ENCODE measurements at regions not wholly inside any gene's neighbourhood (a gene's known extent, or its start where the extent isn't known, plus 50 kb on each side); places are given as distances from the start of the nearest gene placed in this dataset.

- Histone ChIP-seq H2BK5ac (ENCODE audit: low read depth, low read length) (no peak overlapping the region), H3K4ac (replicated peaks; ENCODE audit: insufficient read length, low read depth, low read length) (no peak overlapping the region), H3K27ac (ENCODE audit: low read depth, low read length) (no peak overlapping the region), H4K8ac (ENCODE audit: extremely low read depth, insufficient read depth, low read length) (no peak overlapping the region), H3K27me3 (replicated peaks in 1 of 4; ENCODE audit: control insufficient read depth in 3 of 4, extremely low read depth in 1 of 4, insufficient read depth in 3 of 4, low read length in 3 of 4) (peaks cover 53 to 66% (median 59%) of the 10 kb centered on the region in 4 experiments), H4K91ac (replicated peaks; ENCODE audit: insufficient read length, low read length) (no peak overlapping the region), H3K23ac (ENCODE audit: insufficient read length) (no peak overlapping the region), H2BK12ac (ENCODE audit: low read depth, low read length) (no peak overlapping the region), H2AFZ (ENCODE audit: low read length) (no peak overlapping the region), H2AK5ac (ENCODE audit: low read depth, low read length) (no peak overlapping the region), H2BK20ac (ENCODE audit: low read length) (no peak overlapping the region), H3K56ac (replicated peaks; ENCODE audit: insufficient read length, low read depth, low read length) (no peak overlapping the region), H4K20me1 (replicated peaks in 1 of 2; ENCODE audit: control insufficient read depth in 1 of 2, insufficient read depth in 2 of 2, low read length in 2 of 2) (peaks cover 3 to 15% of the 10 kb centered on the region in 2 experiments), H3K4me3 (ENCODE audit: extremely low read depth in 1 of 4, insufficient read depth in 2 of 4, low read depth in 3 of 4, low read length in 4 of 4) (peak overlapping the region; percentile 25 to 61 (median 40)), H3K9me3 (ENCODE audit: insufficient read depth in 2 of 2, low read depth in 1 of 2, low read length in 1 of 2) (peaks cover 0 to 2% of the 10 kb centered on the region in 2 experiments; a peak in 1 of 4 replicates), H3K14ac (ENCODE audit: insufficient read length) (no peak overlapping the region), H3K4me2 (ENCODE audit: insufficient read depth in 1 of 2, low read depth in 2 of 2, low read length in 2 of 2) (peak overlapping the region; percentile 74 to 75), H3K4me1 (replicated peaks in 1 of 4; ENCODE audit: control insufficient read depth in 3 of 4, insufficient read depth in 4 of 4, low read length in 3 of 4) (peaks cover 8 to 25% (median 14%) of the 10 kb centered on the region in 4 experiments), H2BK120ac (replicated peaks; ENCODE audit: low read depth, low read length) (no peak overlapping the region), H3K79me1 (ENCODE audit: low read depth, low read length) (no peaks in the 10 kb centered on the region), H3K9ac (replicated peaks in 1 of 4; ENCODE audit: extremely low read depth in 1 of 4, low read depth in 3 of 4, low read length in 3 of 4) (no peak overlapping the region), H3K23me2 (ENCODE audit: low read depth, low read length) (peaks cover 8% of the 10 kb centered on the region; the same call in 1 of the 2 replicates), H3K18ac (ENCODE audit: extremely low read depth, low read length) (no peak overlapping the region; the same call in 1 of the 2 replicates), H3K79me2 (ENCODE audit: control insufficient read depth in 1 of 2, insufficient read depth in 2 of 2, low read length in 2 of 2) (no peaks in the 10 kb centered on the region), H3K36me3 (ENCODE audit: control insufficient read depth in 2 of 4, insufficient read depth in 4 of 4, low read length in 3 of 4) (peaks cover 0 to 7% (median 0%) of the 10 kb centered on the region in 4 experiments; a peak in 1 of 8 replicates), H4K5ac (ENCODE audit: insufficient read length, low read depth, low read length) (no peak overlapping the region), H2BK15ac (ENCODE audit: low read length) (no peak overlapping the region)
- CTCF ChIA-PET (ENCODE audit: partially characterized antibody), result interaction anchor here (0.7 to 2.2 kb wide), 5 partner anchors 9 to 203 kb away, joined by 3 to 11 read pairs (median 5); no protein-coding TSS in a partner anchor
- WGBS, 2 experiments (ENCODE audit: extremely low coverage in 1 of 2, insufficient coverage in 1 of 2, insufficient read length in 1 of 2, insufficient replicate concordance in 2 of 2, low coverage in 1 of 2, low lambda C conversion rate in 2 of 2, missing lambda C conversion rate in 1 of 2), result 13% methylated on average over 22 of the region's 27 CpGs; no CpG with 5 or more reads in 1 of the 2 experiments
- FAIRE-seq (no peak), DNase-seq (ENCODE audit: low read depth in 1 of 2, low spot score in 2 of 2) (peak in 1 of 2 experiments; percentile 77)
- TF ChIP-seq EZH2 (IDR thresholded peaks at IDR 0.05; ENCODE audit: low read depth, low read length, severe bottlenecking) (peak; percentile 73), RNF2 (IDR thresholded peaks at IDR 0.05; ENCODE audit: borderline replicate concordance, low read depth, low read length, missing control alignments, poor library complexity, severe bottlenecking) (no peak), GABPA (IDR thresholded peaks at IDR 0.05; ENCODE audit: borderline replicate concordance, insufficient read depth, low read length) (no peak), NANOG (IDR thresholded peaks at IDR 0.05; ENCODE audit: insufficient read depth, low read depth, low read length, poor library complexity, severe bottlenecking) (no peak), SUZ12 (IDR thresholded peaks at IDR 0.05; ENCODE audit: low read length) (peak; percentile 62), RBBP5 (IDR thresholded peaks at IDR 0.05; ENCODE audit: borderline replicate concordance, low read depth, low read length) (no peak), SAP30 (IDR thresholded peaks at IDR 0.05; ENCODE audit: insufficient read depth, insufficient replicate concordance, low read length) (no peak), HDAC2 (IDR thresholded peaks at IDR 0.05; ENCODE audit: borderline replicate concordance in 1 of 2, low read depth in 2 of 2, low read length in 2 of 2) (no peak)
- POLR2A ChIA-PET (ENCODE audit: partially characterized antibody), result interaction anchor here (0.6 to 1.4 kb wide), 5 partner anchors 9 to 393 kb away, joined by 3 to 5 read pairs (median 3); no protein-coding TSS in a partner anchor
Observed at GRCh38 chr17:68195667-68196393, 52.0 kb upstream of the AMZ2 start.

Measured in H1 (cell line).